SU-DHL-6 (cell line): ENCODE measurements at regions not wholly inside any gene's neighbourhood (a gene's known extent, or its start where the extent isn't known, plus 50 kb on each side); places are given as distances from the start of the nearest gene placed in this dataset.

ENCODE experiments used
- CTCF ChIP-seq: fragments of 200-600 bp; sonication (generic); IDR thresholded peaks from one replicate; pipeline ENCODE4 v1.5.1; 2017; ENCODE audit warnings: antibody characterized with exemption, mild to moderate bottlenecking, low read length, moderate library complexity; ENCODE audit not compliant: insufficient read depth, poor library complexity, severe bottlenecking
- EZH2phosphoT487 ChIP-seq: fragments of 200-600 bp; sonication (generic), shearing (Covaris generic); conservative IDR thresholded peaks from 2 replicates; pipeline ENCODE4 v1.6.1; 2018; ENCODE audit warnings: mild to moderate bottlenecking, antibody characterized with exemption, low read length, moderate library complexity, mixed read lengths

GRCh38 chr12:102643879-102644575 lies 163.7 kb upstream of the IGF1 start:
- TF ChIP-seq CTCF = no peak
- no peak for TF ChIP-seq EZH2phosphoT487
